ENCODE measurements at regions not wholly inside any gene's neighbourhood (a gene's known extent, or its start where the extent isn't known, plus 50 kb on each side); places are given as distances from the start of the nearest gene placed in this dataset.

DNA sequence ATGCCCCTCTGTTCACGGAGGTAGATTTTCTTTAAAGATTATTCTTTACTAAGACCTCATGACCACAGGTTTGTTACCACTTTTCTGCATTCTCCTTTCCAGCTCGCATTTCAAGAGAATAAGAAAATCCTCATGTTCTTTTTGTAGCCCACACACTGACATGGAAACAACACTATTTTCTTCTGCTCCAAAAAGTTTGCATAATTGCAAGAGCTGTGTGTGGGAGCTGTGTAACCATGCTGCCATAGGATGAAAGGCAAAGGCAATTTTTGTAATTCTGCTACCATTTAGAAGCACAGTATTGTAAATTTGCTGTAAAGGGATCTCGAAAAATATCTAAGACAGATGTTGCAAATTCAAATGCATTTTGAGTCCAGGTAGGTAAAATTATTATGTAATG lies 302.4 kb upstream of the EMCN start:
- Histone ChIP-seq H3K4me1 (ENCODE audit: control insufficient read depth in 1 of 2, insufficient read depth in 1 of 2, low read depth in 1 of 2, low read length in 1 of 2) (peaks cover 22 to 27% of the 10 kb centered on the region in 2 experiments), H3K36me3 (no peaks in the 10 kb centered on the region), H3K27ac (no peak overlapping the region), H3K27me3 (no peaks in the 10 kb centered on the region), H3K9me3 (no peaks in the 10 kb centered on the region), H3K4me3 (ENCODE audit: low read depth in 1 of 2, low read length in 1 of 2) (no peak overlapping the region)
- TF ChIP-seq, protein P1, sequence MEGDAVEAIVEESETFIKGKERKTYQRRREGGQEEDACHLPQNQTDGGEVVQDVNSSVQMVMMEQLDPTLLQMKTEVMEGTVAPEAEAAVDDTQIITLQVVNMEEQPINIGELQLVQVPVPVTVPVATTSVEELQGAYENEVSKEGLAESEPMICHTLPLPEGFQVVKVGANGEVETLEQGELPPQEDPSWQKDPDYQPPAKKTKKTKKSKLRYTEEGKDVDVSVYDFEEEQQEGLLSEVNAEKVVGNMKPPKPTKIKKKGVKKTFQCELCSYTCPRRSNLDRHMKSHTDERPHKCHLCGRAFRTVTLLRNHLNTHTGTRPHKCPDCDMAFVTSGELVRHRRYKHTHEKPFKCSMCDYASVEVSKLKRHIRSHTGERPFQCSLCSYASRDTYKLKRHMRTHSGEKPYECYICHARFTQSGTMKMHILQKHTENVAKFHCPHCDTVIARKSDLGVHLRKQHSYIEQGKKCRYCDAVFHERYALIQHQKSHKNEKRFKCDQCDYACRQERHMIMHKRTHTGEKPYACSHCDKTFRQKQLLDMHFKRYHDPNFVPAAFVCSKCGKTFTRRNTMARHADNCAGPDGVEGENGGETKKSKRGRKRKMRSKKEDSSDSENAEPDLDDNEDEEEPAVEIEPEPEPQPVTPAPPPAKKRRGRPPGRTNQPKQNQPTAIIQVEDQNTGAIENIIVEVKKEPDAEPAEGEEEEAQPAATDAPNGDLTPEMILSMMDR (IDR thresholded peaks at IDR 0.05), result no peak

DNA sequence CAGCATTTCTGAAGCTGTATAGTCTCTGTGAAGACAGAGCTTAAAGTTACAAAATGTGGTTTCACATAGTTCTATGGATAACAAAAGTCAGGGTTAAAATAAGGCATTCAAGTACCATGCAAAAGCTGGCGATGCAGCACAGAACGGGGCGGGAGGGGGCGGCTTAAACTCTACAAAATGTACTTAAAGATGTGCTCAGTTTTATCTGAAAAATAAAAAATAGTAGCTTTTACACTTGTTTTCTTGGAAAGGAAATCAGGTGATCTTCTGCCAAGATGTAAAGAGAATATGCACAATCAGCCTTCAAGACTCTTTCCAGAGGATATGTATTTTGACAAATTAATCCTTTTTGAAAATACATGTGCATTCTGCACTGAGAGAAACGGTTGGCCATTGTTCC lies 301.7 kb upstream of the EMCN start:
- Histone ChIP-seq H3K4me1 (ENCODE audit: control insufficient read depth in 1 of 2, insufficient read depth in 1 of 2, low read depth in 1 of 2, low read length in 1 of 2) (peaks cover 14 to 20% of the 10 kb centered on the region in 2 experiments), H3K4me3 (ENCODE audit: low read depth in 1 of 2, low read length in 1 of 2) (no peak overlapping the region), H3K27ac (no peak overlapping the region), H3K36me3 (no peaks in the 10 kb centered on the region), H3K9me3 (no peaks in the 10 kb centered on the region), H3K27me3 (no peaks in the 10 kb centered on the region)
- TF ChIP-seq, protein P1 (IDR thresholded peaks at IDR 0.05), result no peak

DNA sequence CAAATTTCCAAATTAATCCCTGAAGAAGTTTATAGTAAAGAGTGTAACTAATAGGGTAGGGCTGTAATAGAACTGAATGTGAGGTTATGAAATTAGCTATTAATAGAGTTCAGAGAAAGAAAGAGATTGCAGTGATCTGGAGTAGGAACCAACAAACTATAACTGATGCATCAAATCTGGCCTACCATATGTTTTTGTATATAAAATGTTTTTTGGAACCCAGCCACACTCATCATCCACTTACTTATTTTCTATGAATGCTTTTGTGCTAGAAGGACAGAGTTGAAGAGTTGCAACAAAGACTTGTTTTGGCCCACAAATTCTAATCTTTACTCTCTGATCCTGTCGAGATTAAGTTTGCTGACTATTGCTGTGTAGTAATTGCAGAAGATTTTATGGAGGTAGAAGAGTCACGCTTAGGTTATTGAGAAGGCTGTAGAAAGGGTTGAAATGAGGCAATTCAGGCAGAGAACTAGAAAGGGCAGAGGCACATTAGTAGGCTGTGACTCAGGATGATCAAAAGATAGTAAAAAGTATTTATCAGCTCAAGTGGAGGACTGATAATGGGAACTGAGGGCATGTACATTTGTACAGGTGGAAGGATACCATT lies 298.7 kb upstream of the EMCN start:
- Histone ChIP-seq H3K36me3 (no peaks in the 10 kb centered on the region), H3K9me3 (no peaks in the 10 kb centered on the region), H3K4me3 (ENCODE audit: low read depth in 1 of 2, low read length in 1 of 2) (no peak overlapping the region), H3K4me1 (ENCODE audit: control insufficient read depth in 1 of 2, insufficient read depth in 1 of 2, low read depth in 1 of 2, low read length in 1 of 2) (no peaks in the 10 kb centered on the region), H3K27me3 (no peaks in the 10 kb centered on the region), H3K27ac (no peak overlapping the region)
- TF ChIP-seq, protein P1 (IDR thresholded peaks at IDR 0.05), result no peak

DNA sequence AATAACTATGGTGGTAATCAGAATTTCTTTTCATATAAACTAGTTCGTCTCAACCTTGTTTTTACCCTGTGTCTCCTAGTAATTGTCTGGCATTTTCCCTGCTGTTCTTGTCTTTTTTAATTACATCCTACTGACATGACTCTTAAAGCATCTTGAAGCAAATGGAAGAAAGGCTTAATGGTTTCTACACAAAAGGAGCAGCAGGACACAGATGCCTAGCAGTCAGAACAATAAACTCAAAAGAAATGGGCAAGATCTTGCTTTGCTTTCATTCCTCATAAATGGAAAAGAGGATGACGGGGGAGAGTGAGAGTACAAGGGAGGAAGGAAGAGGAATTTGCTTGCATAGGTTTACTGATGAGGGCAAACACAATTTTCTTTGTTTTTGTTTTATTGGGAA lies 293.2 kb upstream of the EMCN start:
- no peak overlapping the region for H3K27ac ChIP-seq
- H3K27me3 ChIP-seq, result no peaks in the 10 kb centered on the region
- TF ChIP-seq, protein P1 (IDR thresholded peaks at IDR 0.05), result no peak
- H3K4me3 ChIP-seq (ENCODE audit: low read depth in 1 of 2, low read length in 1 of 2), result no peak overlapping the region
- no peaks in the 10 kb centered on the region for H3K4me1 ChIP-seq (ENCODE audit: control insufficient read depth in 1 of 2, insufficient read depth in 1 of 2, low read depth in 1 of 2, low read length in 1 of 2)
- H3K9me3 ChIP-seq, result no peaks in the 10 kb centered on the region
- H3K36me3 ChIP-seq, result no peaks in the 10 kb centered on the region

DNA sequence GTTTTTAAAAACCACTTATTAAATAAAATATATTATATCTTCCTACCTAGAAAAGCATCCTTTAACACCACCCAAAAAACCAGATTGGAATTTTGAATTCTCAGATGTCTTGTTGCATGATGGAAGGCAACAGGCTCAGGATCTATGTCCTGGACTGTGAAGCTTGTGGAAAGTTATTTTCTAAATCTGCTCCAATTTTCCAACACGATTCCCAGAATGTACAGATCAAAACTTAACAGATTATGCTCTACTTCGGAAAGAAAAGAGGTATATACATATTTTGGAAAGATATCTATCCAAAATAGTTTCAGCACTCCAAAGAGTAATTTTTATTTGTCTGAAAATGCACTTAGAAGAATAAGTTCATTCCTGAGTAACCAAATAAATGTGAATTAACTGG lies 291.7 kb upstream of the EMCN start:
- TF ChIP-seq, protein P1 (IDR thresholded peaks at IDR 0.05), result no peak
- Histone ChIP-seq H3K36me3 (no peaks in the 10 kb centered on the region), H3K27me3 (no peaks in the 10 kb centered on the region), H3K4me1 (ENCODE audit: control insufficient read depth in 1 of 2, insufficient read depth in 1 of 2, low read depth in 1 of 2, low read length in 1 of 2) (no peaks in the 10 kb centered on the region), H3K9me3 (no peaks in the 10 kb centered on the region), H3K4me3 (ENCODE audit: low read depth in 1 of 2, low read length in 1 of 2) (no peak overlapping the region), H3K27ac (no peak overlapping the region)

DNA sequence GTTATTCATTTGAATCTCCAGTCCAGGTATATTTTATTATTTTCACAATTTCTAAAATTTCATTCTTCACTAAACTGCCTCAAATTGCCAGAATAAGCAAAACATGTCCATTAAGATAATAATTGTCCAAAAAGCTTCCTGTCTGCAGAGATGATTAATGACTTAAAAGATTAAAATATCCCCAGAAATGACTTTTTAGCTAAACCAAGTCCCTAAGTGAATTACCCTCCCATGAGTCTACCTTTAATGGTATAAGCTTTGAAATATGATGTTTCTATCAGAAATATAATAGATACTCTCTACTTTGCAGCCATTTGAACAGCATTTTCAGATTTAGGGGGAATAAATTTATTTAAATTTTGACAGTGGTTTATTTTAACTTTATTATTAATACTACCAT lies 289.2 kb upstream of the EMCN start:
- Histone ChIP-seq H3K4me3 (ENCODE audit: low read depth in 1 of 2, low read length in 1 of 2) (no peak overlapping the region), H3K27ac (no peak overlapping the region), H3K27me3 (no peaks in the 10 kb centered on the region), H3K36me3 (no peaks in the 10 kb centered on the region), H3K4me1 (ENCODE audit: control insufficient read depth in 1 of 2, insufficient read depth in 1 of 2, low read depth in 1 of 2, low read length in 1 of 2) (no peaks in the 10 kb centered on the region), H3K9me3 (no peaks in the 10 kb centered on the region)
- TF ChIP-seq, protein P1 (IDR thresholded peaks at IDR 0.05), result no peak
